Fibroblast of lung (primary cell): ENCODE measurements at regions not wholly inside any gene's neighbourhood (a gene's known extent, or its start where the extent isn't known, plus 50 kb on each side); places are given as distances from the start of the nearest gene placed in this dataset.

Source experiments
- EZH2 ChIP-seq: IDR thresholded peaks from 2 replicates; pipeline ENCODE4 v1.5.1; 2012; ENCODE audit warnings: low read length, control low read depth, mild to moderate bottlenecking; ENCODE audit errors: missing control alignments
- TF ChIP-seq, protein P1 (sequence below), 2 donors: IDR thresholded peaks in 1 of 2; conservative IDR thresholded peaks in 1 of 2; 1 replicate in 1 of 2; 2 replicates in 1 of 2; pipeline ENCODE4 v1.5.1; 2011 to 2012; ENCODE audit warnings: low read length in 2 of 2, control low read depth in 1 of 2, inconsistent platforms in 1 of 2, low read depth in 1 of 2, mild to moderate bottlenecking in 1 of 2

DNA sequence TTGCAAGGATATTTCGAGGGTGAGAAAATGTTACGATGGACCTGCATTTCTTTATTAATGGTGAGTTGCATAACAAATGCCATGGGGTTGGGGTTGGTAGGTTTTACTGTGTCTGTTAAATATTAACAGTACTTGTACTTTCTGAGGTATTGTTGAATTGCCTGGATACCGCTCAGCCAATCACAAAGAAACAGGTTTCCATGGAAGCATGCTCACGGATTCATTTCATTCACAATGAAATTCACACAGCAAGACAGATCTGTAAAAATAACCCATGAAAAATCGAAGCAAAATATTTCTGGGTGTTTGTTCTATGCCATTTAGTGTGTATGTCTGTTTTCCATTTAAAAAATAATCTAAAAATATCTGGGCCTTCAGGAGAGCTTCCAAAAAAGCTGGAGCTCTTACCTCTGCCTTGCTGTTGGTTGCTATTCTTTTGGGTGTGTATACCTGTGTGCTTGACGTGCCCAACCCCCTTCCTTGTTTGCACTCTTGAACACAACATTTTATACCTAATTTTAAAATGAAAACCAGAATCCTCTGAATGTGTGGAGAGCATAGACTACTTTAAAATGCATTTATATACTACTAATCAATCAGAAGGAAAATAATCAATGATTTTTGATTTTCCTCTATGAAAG is 479.8 kb upstream of the TBL1XR1 start:
- TF ChIP-seq, protein P1, sequence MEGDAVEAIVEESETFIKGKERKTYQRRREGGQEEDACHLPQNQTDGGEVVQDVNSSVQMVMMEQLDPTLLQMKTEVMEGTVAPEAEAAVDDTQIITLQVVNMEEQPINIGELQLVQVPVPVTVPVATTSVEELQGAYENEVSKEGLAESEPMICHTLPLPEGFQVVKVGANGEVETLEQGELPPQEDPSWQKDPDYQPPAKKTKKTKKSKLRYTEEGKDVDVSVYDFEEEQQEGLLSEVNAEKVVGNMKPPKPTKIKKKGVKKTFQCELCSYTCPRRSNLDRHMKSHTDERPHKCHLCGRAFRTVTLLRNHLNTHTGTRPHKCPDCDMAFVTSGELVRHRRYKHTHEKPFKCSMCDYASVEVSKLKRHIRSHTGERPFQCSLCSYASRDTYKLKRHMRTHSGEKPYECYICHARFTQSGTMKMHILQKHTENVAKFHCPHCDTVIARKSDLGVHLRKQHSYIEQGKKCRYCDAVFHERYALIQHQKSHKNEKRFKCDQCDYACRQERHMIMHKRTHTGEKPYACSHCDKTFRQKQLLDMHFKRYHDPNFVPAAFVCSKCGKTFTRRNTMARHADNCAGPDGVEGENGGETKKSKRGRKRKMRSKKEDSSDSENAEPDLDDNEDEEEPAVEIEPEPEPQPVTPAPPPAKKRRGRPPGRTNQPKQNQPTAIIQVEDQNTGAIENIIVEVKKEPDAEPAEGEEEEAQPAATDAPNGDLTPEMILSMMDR (conservative IDR thresholded peaks at IDR 0.05 in 1 of 2, IDR thresholded peaks at IDR 0.05 in 1 of 2; ENCODE audit: low read depth in 1 of 2, low read length in 2 of 2): no peak
- no peak for TF ChIP-seq EZH2
